ENCODE measurements at regions not wholly inside any gene's neighbourhood (a gene's known extent, or its start where the extent isn't known, plus 50 kb on each side); places are given as distances from the start of the nearest gene placed in this dataset.
A peak's percentile ranks its signal among the peaks of the same experiment; 100 is the strongest.
"Not testable (repeated sequence)": the region's sequence is repeated elsewhere in the genome, so short reads cannot be mapped to it uniquely, and the experiment has no call there.

DNA sequence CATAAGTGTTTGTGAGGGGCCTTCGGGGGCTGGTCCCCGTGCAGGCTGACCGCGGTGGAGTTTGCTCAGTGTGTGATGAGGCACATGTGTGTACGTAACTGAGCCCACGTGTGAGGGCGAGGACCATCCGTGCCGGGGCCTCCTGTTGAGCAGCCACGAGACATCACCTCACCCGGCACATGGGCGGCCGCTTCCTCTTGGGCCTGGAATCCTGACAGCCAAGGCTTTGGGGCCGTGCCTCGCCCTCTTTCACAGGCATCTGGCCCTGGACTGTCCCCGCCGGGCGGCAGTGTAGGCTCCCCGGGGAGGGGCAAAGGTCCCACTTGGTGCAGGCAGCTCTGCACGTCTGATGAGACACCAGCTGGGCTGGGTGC is 202.3 kb downstream of the DLL1 start:
- H3K27me3 Mint-ChIP-seq (ENCODE audit: low read depth) = peaks cover 1% of the 10 kb centered on the region
- peak; percentile 14 to 37 for DNase-seq (ENCODE audit: low spot score in 2 of 2, unreplicated experiment in 2 of 2)
- TF ChIP-seq, protein P1, sequence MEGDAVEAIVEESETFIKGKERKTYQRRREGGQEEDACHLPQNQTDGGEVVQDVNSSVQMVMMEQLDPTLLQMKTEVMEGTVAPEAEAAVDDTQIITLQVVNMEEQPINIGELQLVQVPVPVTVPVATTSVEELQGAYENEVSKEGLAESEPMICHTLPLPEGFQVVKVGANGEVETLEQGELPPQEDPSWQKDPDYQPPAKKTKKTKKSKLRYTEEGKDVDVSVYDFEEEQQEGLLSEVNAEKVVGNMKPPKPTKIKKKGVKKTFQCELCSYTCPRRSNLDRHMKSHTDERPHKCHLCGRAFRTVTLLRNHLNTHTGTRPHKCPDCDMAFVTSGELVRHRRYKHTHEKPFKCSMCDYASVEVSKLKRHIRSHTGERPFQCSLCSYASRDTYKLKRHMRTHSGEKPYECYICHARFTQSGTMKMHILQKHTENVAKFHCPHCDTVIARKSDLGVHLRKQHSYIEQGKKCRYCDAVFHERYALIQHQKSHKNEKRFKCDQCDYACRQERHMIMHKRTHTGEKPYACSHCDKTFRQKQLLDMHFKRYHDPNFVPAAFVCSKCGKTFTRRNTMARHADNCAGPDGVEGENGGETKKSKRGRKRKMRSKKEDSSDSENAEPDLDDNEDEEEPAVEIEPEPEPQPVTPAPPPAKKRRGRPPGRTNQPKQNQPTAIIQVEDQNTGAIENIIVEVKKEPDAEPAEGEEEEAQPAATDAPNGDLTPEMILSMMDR (IDR thresholded peaks at IDR 0.05; ENCODE audit: unreplicated experiment) = no peak
- H3K36me3 Mint-ChIP-seq = no peaks in the 10 kb centered on the region
- H3K4me3 Mint-ChIP-seq = no peak overlapping the region
- no peaks in the 10 kb centered on the region for H3K9me3 Mint-ChIP-seq
- H3K4me1 Mint-ChIP-seq = no peaks in the 10 kb centered on the region
- no peak overlapping the region for H3K27ac Mint-ChIP-seq

DNA sequence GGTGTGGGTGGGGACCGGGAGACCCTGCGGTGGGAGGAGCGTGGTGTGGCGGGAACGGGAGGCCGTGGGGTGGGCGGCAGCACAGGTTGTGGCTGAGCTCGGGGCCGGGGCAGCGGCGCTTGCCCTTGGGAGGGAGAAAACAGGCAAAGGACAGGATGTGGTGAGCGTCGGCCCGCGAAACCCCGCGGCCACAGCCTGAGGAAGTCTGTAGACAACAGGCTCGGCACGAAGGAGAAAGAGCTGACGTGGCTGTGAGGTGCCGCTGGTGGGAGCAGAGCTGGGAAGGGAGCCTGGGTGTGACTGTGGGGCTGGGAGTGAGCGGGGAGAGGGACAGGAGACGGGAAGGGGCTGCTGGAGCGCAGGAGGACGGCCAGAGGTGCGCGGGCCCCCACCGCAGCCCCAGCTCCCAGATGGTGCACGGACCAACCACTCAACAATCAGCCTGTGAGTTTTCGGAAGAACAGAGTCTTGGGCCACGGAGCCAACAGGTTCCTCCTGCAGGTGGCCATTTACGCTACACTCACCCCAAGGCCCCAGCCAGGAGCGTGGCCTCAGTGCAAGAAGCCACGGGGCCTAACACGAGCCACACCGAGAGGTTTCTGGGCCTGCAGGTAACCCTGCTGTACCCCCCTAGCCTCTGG is 202.8 kb downstream of the DLL1 start:
- Mint-ChIP-seq H3K9me3 (no peaks in the 10 kb centered on the region), H3K36me3 (no peaks in the 10 kb centered on the region), H3K4me1 (no peaks in the 10 kb centered on the region), H3K27ac (no peak overlapping the region), H3K4me3 (no peak overlapping the region), H3K27me3 (ENCODE audit: low read depth) (peaks cover 1% of the 10 kb centered on the region)
- DNase-seq (ENCODE audit: low spot score in 2 of 2, unreplicated experiment in 2 of 2) = peak in 1 of 2 experiments; percentile 28
- TF ChIP-seq, protein P1 (IDR thresholded peaks at IDR 0.05; ENCODE audit: unreplicated experiment) = no peak

DNA sequence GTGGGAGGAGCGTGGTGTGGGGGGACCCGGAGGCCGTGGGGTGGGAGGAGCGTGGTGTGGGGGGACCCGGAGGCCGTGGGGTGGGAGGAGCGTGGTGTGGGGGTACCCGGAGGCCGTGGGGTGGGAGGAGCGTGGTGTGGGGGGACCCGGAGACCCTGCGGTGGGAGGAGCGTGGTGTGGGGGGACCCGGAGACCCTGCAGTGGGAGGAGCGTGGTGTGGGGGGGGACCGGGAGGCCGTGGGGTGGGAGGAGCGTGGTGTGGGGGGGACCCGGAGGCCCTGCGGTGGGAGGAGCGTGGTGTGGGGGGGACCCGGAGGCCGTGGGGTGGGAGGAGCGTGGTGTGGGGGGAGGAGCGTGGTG is 203.5 kb downstream of the DLL1 start:
- peak in 1 of 2 experiments; percentile 21 for DNase-seq (ENCODE audit: low spot score in 2 of 2, unreplicated experiment in 2 of 2)
- H3K27me3 Mint-ChIP-seq (ENCODE audit: low read depth); H3K4me1 Mint-ChIP-seq; H3K27ac Mint-ChIP-seq; H3K9me3 Mint-ChIP-seq; H3K36me3 Mint-ChIP-seq; H3K4me3 Mint-ChIP-seq: not testable (repeated sequence)

DNA sequence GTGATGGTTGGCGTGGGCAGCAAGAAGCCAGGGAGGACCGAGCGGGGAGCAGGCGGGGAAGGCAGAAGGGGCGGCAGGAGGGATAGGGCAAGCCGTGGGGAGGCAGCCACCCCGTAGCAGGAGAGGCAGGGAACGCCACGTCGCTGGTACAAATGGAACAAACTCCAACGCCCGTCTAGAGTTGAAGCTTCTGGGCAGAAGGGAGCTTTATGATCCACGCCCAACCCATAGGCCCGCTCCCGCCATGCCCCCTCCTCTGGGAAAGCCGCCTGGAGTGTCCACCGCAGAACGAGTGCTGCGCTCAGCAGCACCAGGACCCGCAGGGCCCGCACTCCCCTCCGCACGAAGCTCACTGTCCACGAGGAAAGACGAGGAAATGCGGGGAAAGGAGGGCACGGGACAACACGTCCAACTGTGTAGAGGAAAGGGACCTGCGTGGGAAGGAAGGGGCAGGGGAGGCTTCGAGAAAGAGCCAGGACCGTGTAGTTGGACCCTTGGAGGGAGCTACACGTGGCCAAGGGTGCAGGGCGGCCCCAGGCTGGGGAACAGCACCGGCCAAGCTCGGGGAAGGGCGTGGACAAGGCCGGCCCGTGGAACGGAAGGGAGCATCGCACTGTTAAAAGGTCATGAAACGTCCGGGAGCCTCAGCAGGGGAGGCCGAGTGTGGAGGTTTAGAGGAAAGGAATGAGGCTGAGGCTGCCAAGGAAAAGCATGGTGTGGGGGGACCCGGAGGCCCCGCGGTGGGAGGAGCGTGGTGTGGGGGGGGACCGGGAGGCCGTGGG is 204.0 kb downstream of the DLL1 start:
- no peaks in the 10 kb centered on the region for H3K36me3 Mint-ChIP-seq
- peak in 1 of 2 experiments; percentile 31 for DNase-seq (ENCODE audit: low spot score in 2 of 2, unreplicated experiment in 2 of 2)
- TF ChIP-seq, protein P1 (IDR thresholded peaks at IDR 0.05; ENCODE audit: unreplicated experiment) = no peak
- H3K27ac Mint-ChIP-seq = no peak overlapping the region
- no peaks in the 10 kb centered on the region for H3K9me3 Mint-ChIP-seq
- no peaks in the 10 kb centered on the region for H3K4me1 Mint-ChIP-seq
- H3K27me3 Mint-ChIP-seq (ENCODE audit: low read depth) = peaks cover 1% of the 10 kb centered on the region
- H3K4me3 Mint-ChIP-seq = no peak overlapping the region

DNA sequence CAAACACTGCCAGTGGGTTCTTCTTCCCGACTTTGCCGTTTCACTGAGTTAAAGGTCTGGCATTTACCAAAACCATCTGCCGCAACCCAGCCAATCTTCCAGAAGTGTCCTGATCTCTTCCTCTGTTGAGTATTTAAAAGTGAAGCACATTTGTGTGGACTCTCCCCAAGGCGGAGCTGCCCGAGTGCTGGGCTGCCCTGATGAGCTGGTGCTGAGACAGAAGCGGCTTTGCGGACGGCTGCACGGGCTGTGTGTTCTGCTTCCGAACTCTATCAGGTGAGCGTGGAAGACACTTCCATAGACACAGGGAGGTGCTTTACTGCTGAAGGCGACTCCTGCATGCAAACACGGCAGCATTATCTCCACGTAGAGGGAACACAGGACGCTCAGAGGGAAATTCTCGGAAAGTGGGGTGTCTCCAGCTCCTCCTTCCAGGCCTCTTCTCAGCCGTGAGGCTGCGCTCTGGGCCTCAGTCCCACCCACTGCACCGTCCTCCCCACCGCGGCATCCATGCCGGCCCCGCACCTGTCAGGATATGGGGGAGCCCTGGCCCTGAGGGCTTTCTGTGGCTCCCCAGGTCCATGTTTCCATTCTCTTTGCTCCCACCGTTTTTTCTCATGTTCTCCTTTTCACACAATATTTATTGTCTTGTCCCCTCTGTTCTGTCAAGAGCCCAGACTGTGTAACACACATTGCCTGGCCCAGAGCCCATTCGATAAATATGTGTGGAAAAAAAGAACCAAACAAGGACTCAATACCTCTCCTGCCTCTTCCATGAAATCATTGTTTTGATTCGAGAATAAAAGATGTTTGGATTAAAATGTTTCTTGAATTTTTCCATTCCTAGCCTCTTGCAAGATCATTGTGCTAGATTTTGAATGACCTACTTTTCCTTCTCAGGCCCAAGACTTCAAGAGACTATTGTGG is 205.1 kb downstream of the DLL1 start:
- DNase-seq (ENCODE audit: low spot score in 2 of 2, unreplicated experiment in 2 of 2) = peak in 1 of 2 experiments; percentile 34
- Mint-ChIP-seq H3K4me3 (no peak overlapping the region), H3K9me3 (no peaks in the 10 kb centered on the region), H3K27me3 (ENCODE audit: low read depth) (peaks cover 1% of the 10 kb centered on the region), H3K27ac (no peak overlapping the region), H3K4me1 (no peaks in the 10 kb centered on the region), H3K36me3 (no peaks in the 10 kb centered on the region)
- TF ChIP-seq, protein P1 (IDR thresholded peaks at IDR 0.05; ENCODE audit: unreplicated experiment) = no peak
